HEK293 (cell line): ENCODE measurements at regions not wholly inside any gene's neighbourhood (a gene's known extent, or its start where the extent isn't known, plus 50 kb on each side); places are given as distances from the start of the nearest gene placed in this dataset.

Experiments
- CTCF ChIA-PET: fragments of 350-600 bp; formaldehyde crosslinking; extraction: SDS; loops from one replicate; lab custom pipeline; 2021; ENCODE audit warnings: antibody characterized with exemption; lab: Yijun Ruan, JAX
- POLR2A ChIA-PET: fragments of 300-600 bp; formaldehyde crosslinking; extraction: SDS; loops from one replicate; lab custom pipeline; 2020; ENCODE audit warnings: antibody characterized with exemption, inconsistent platforms; lab: Yijun Ruan, JAX
- H3K27ac ChIP-seq: fragments of 200-500 bp; sonication (Bioruptor generic); 2 replicates; pipeline ENCODE4 v1.5.1; 2014; ENCODE audit warnings: low read depth, low read length, control low read depth, inconsistent platforms; ENCODE audit errors: extremely low read depth
- H3K36me3 ChIP-seq, 2 experiments: fragments of 200-500 bp in 1 of 2; sonication (Bioruptor generic) in 1 of 2; 1 replicate in 1 of 2; 2 replicates in 1 of 2; pipeline ENCODE4 v1.5.1; 2014 to 2017; ENCODE audit warnings: inconsistent platforms in 2 of 2, low read length in 2 of 2; ENCODE audit not compliant: control insufficient read depth in 2 of 2, insufficient read depth in 1 of 2
- H3K4me1 ChIP-seq: fragments of 200-500 bp; sonication (Bioruptor generic); 2 replicates; pipeline ENCODE4 v1.5.1; 2014; ENCODE audit warnings: mild to moderate bottlenecking, low read length, inconsistent platforms; ENCODE audit not compliant: control insufficient read depth, insufficient read depth
- H3K4me3 ChIP-seq: 2 replicates; pipeline ENCODE4 v1.5.1; 2011; ENCODE audit warnings: low read depth, mild to moderate bottlenecking, control low read depth, low read length, moderate library complexity
- H3K9me3 ChIP-seq: fragments of 200-500 bp; sonication (Bioruptor generic); 2 replicates; pipeline ENCODE4 v1.5.1; 2014; ENCODE audit warnings: low read depth, low read length, inconsistent platforms; ENCODE audit not compliant: control insufficient read depth, insufficient read depth
- AEBP2 ChIP-seq: fragments of 450-650 bp; formaldehyde crosslinking; IDR thresholded peaks from 2 replicates; pipeline ENCODE4 v1.5.1; 2016; ENCODE audit warnings: missing biosample characterization, missing genetic modification characterization, borderline replicate concordance
- ZBTB1 ChIP-seq: fragments of 450-650 bp; formaldehyde crosslinking; IDR thresholded peaks from 2 replicates; pipeline ENCODE4 v1.5.1; 2016; ENCODE audit warnings: missing biosample characterization, missing genetic modification characterization
- ZBTB20 ChIP-seq: fragments of 450-650 bp; formaldehyde crosslinking; IDR thresholded peaks from 2 replicates; pipeline ENCODE4 v1.5.1; 2016; ENCODE audit warnings: missing biosample characterization, missing genetic modification characterization
- ZBTB8A ChIP-seq: fragments of 450-650 bp; formaldehyde crosslinking; IDR thresholded peaks from 2 replicates; pipeline ENCODE4 v1.5.1; 2016; ENCODE audit warnings: missing biosample characterization, missing genetic modification characterization
- ZFP69B ChIP-seq: fragments of 450-650 bp; formaldehyde crosslinking; IDR thresholded peaks from 2 replicates; pipeline ENCODE4 v1.5.1; 2016; ENCODE audit warnings: missing biosample characterization, missing genetic modification characterization
- ZNF10 ChIP-seq: fragments of 450-650 bp; formaldehyde crosslinking; IDR thresholded peaks from 2 replicates; pipeline ENCODE4 v1.5.1; 2017; ENCODE audit warnings: missing biosample characterization, missing genetic modification characterization
- ZNF133 ChIP-seq: fragments of 450-650 bp; formaldehyde crosslinking; IDR thresholded peaks from 2 replicates; pipeline ENCODE4 v1.5.1; 2016; ENCODE audit warnings: missing biosample characterization, missing genetic modification characterization
- ZNF157 ChIP-seq: fragments of 450-650 bp; formaldehyde crosslinking; IDR thresholded peaks from 2 replicates; pipeline ENCODE4 v1.5.1; 2016; ENCODE audit warnings: missing biosample characterization, missing genetic modification characterization
- ZNF175 ChIP-seq: fragments of 450-650 bp; formaldehyde crosslinking; IDR thresholded peaks from 2 replicates; pipeline ENCODE4 v1.5.1; 2016; ENCODE audit warnings: missing biosample characterization, missing genetic modification characterization
- ZNF214 ChIP-seq: fragments of 450-650 bp; formaldehyde crosslinking; IDR thresholded peaks from 2 replicates; pipeline ENCODE4 v1.5.1; 2017; ENCODE audit warnings: missing biosample characterization, mild to moderate bottlenecking, missing genetic modification characterization, borderline replicate concordance
- ZNF223 ChIP-seq: fragments of 450-650 bp; formaldehyde crosslinking; IDR thresholded peaks from 2 replicates; pipeline ENCODE4 v1.5.1; 2016; ENCODE audit warnings: missing biosample characterization, missing genetic modification characterization
- ZNF24 ChIP-seq: fragments of 450-650 bp; formaldehyde crosslinking; IDR thresholded peaks from 2 replicates; pipeline ENCODE4 v1.5.1; 2016; ENCODE audit warnings: missing biosample characterization, missing genetic modification characterization
- ZNF248 ChIP-seq: fragments of 450-650 bp; formaldehyde crosslinking; IDR thresholded peaks from 2 replicates; pipeline ENCODE4 v1.5.1; 2017; ENCODE audit warnings: missing biosample characterization, missing genetic modification characterization
- ZNF266 ChIP-seq: fragments of 450-650 bp; formaldehyde crosslinking; IDR thresholded peaks from 2 replicates; pipeline ENCODE4 v1.5.1; 2016; ENCODE audit warnings: missing biosample characterization, missing genetic modification characterization, low read depth
- ZNF274 ChIP-seq, 2 experiments: fragments of 200-500 bp in 1 of 2; fragments of 450-650 bp in 1 of 2; sonication (Bioruptor generic) in 1 of 2; formaldehyde crosslinking in 1 of 2; IDR thresholded peaks; 2 replicates each; pipeline versions ENCODE4 v1.5.1 to v1.6.1; 2014 to 2016; ENCODE audit warnings: borderline replicate concordance in 1 of 2, inconsistent platforms in 1 of 2, low read length in 1 of 2, missing biosample characterization in 1 of 2, missing genetic modification characterization in 1 of 2
- ZNF302 ChIP-seq: fragments of 450-650 bp; formaldehyde crosslinking; IDR thresholded peaks from 2 replicates; pipeline ENCODE4 v1.5.1; 2016; ENCODE audit warnings: missing biosample characterization, missing genetic modification characterization, low read depth
- ZNF354C ChIP-seq: fragments of 450-650 bp; formaldehyde crosslinking; IDR thresholded peaks from 2 replicates; pipeline ENCODE4 v1.5.1; 2016; ENCODE audit warnings: missing biosample characterization, missing genetic modification characterization, low read depth, borderline replicate concordance
- ZNF391 ChIP-seq: fragments of 450-650 bp; formaldehyde crosslinking; IDR thresholded peaks from 2 replicates; pipeline ENCODE4 v1.5.1; 2016; ENCODE audit warnings: low read depth, missing biosample characterization, missing genetic modification characterization, borderline replicate concordance
- ZNF449 ChIP-seq: fragments of 450-650 bp; formaldehyde crosslinking; IDR thresholded peaks from 2 replicates; pipeline ENCODE4 v1.5.1; 2017; ENCODE audit warnings: missing biosample characterization, mild to moderate bottlenecking, missing genetic modification characterization, moderate library complexity
- ZNF473 ChIP-seq: fragments of 450-650 bp; formaldehyde crosslinking; IDR thresholded peaks from 2 replicates; pipeline ENCODE4 v1.5.1; 2017; ENCODE audit warnings: missing biosample characterization, missing genetic modification characterization
- ZNF510 ChIP-seq: fragments of 450-650 bp; formaldehyde crosslinking; IDR thresholded peaks from 2 replicates; pipeline ENCODE4 v1.5.1; 2018; ENCODE audit warnings: mild to moderate bottlenecking, missing genetic modification characterization, missing biosample characterization; ENCODE audit not compliant: insufficient replicate concordance
- ZNF513 ChIP-seq: fragments of 450-650 bp; IDR thresholded peaks from 2 replicates; pipeline ENCODE4 v1.5.1; 2018; ENCODE audit warnings: missing biosample characterization, missing genetic modification characterization
- ZNF560 ChIP-seq: fragments of 450-650 bp; formaldehyde crosslinking; IDR thresholded peaks from 2 replicates; pipeline ENCODE4 v1.5.1; 2017; ENCODE audit warnings: missing biosample characterization, missing genetic modification characterization, borderline replicate concordance
- ZNF776 ChIP-seq: fragments of 450-650 bp; formaldehyde crosslinking; IDR thresholded peaks from 2 replicates; pipeline ENCODE4 v1.5.0; 2017; ENCODE audit warnings: missing biosample characterization, missing genetic modification characterization, borderline replicate concordance
- TF ChIP-seq, protein P1 (sequence below): fragments of 450-650 bp; formaldehyde crosslinking; optimal IDR thresholded peaks from 2 replicates; pipeline ENCODE3; 2016; ENCODE audit warnings: missing biosample characterization, mild to moderate bottlenecking, missing genetic modification characterization
- TF ChIP-seq, protein P2 (sequence below): fragments of 450-650 bp; formaldehyde crosslinking; IDR thresholded peaks from 2 replicates; pipeline ENCODE4 v1.5.1; 2016; ENCODE audit warnings: missing biosample characterization, missing genetic modification characterization
- TF ChIP-seq, protein P3 (sequence below): fragments of 450-650 bp; formaldehyde crosslinking; IDR thresholded peaks from 2 replicates; pipeline ENCODE4 v1.5.1; 2016; ENCODE audit warnings: missing biosample characterization, missing genetic modification characterization

DNA sequence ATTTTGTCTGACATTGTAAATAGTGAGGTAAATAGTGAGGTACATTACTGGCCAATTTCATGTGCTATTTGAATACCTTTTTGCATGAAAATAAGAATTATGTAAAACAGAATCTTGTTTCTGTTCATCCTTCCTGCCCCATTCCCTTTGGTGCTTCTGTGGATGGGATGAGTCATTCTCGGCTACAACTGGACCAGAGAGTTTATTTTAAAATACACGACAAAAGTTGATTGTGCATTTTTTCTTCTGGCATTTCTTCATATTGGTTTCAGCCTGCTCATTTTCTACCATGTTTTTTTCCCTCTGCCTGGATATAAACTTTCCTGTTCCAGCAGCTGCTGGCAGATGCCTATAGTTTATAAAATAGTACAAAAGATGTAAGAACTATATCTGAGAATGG is 107.5 kb downstream of the CYSLTR2 start:
- ChIA-PET CTCF (no interaction called here), POLR2A (no interaction called here)
- no peaks in the 10 kb centered on the region for H3K36me3 ChIP-seq
- H3K4me3 ChIP-seq: no peak overlapping the region
- no peaks in the 10 kb centered on the region for H3K9me3 ChIP-seq
- H3K4me1 ChIP-seq: no peaks in the 10 kb centered on the region
- no peak for TF ChIP-seq ZNF560 (tag by site-specific recombination)
- no peak for TF ChIP-seq ZNF302
- TF ChIP-seq ZNF274 (IDR thresholded peaks at IDR 0.05; ENCODE audit: low read length): no peak
- no peak for TF ChIP-seq ZNF274 (tag by site-specific recombination; IDR thresholded peaks at IDR 0.05; ENCODE audit: borderline replicate concordance)
- no peak for TF ChIP-seq ZNF175 (tag by site-specific recombination)
- no peak for TF ChIP-seq ZNF266
- TF ChIP-seq ZNF10: no peak
- TF ChIP-seq ZNF473 (tag by site-specific recombination): no peak
- TF ChIP-seq, protein P1, sequence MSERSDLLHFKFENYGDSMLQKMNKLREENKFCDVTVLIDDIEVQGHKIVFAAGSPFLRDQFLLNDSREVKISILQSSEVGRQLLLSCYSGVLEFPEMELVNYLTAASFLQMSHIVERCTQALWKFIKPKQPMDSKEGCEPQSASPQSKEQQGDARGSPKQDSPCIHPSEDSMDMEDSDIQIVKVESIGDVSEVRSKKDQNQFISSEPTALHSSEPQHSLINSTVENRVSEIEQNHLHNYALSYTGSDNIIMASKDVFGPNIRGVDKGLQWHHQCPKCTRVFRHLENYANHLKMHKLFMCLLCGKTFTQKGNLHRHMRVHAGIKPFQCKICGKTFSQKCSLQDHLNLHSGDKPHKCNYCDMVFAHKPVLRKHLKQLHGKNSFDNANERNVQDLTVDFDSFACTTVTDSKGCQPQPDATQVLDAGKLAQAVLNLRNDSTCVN (tag by site-specific recombination): no peak
- TF ChIP-seq ZBTB20 (tag by site-specific recombination): no peak
- TF ChIP-seq ZFP69B: no peak
- TF ChIP-seq ZNF513 (tag by site-specific recombination): no peak
- no peak for TF ChIP-seq ZNF157 (tag by site-specific recombination)
- no peak for TF ChIP-seq ZNF24 (tag by site-specific recombination)
- TF ChIP-seq ZNF510 (tag by site-specific recombination): no peak
- no peak overlapping the region for H3K27ac ChIP-seq

DNA sequence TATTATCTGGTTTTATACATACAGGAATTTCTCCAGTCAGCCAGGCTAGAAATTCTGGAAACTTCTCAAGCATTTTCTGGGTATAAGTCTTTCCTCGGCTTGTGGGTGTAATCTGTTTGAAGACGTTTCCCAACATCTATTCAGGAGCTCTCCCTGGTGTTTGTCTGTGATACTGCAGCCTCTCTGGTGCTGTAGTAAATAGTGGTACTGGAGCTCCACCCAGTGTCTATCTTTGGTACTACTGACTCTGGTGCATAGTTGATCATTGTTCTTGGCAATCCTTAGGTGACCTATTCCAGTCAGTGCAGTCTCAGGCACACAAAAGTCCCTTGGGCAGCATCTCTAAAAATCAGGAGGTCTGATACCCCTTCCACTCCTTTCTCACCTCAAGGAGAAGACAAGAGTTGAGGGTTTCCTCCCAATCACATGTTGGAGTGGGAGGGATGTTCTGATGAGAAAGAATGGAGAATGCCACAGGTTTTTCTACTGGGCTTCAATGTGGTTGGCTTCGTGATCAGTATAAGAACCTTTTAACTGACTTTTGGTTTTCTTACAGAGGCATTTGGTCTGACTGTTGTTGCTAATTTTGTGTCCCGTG is 115.5 kb downstream of the CYSLTR2 start:
- no peaks in the 10 kb centered on the region for H3K4me1 ChIP-seq
- ChIA-PET CTCF (interaction anchor here (0.6 to 8.8 kb wide), 15 partner anchors 13 to 1875 kb away, joined by 3 to 80 read pairs (median 3); no protein-coding TSS in a partner anchor), POLR2A (no interaction called here)
- H3K27ac ChIP-seq: no peak overlapping the region
- H3K36me3 ChIP-seq: no peaks in the 10 kb centered on the region
- H3K4me3 ChIP-seq: no peak overlapping the region
- no peaks in the 10 kb centered on the region for H3K9me3 ChIP-seq
- TF ChIP-seq ZNF248 (tag by site-specific recombination): no peak
- TF ChIP-seq, protein P2, sequence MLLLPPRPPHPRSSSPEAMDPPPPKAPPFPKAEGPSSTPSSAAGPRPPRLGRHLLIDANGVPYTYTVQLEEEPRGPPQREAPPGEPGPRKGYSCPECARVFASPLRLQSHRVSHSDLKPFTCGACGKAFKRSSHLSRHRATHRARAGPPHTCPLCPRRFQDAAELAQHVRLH: no peak
- TF ChIP-seq, protein P3, sequence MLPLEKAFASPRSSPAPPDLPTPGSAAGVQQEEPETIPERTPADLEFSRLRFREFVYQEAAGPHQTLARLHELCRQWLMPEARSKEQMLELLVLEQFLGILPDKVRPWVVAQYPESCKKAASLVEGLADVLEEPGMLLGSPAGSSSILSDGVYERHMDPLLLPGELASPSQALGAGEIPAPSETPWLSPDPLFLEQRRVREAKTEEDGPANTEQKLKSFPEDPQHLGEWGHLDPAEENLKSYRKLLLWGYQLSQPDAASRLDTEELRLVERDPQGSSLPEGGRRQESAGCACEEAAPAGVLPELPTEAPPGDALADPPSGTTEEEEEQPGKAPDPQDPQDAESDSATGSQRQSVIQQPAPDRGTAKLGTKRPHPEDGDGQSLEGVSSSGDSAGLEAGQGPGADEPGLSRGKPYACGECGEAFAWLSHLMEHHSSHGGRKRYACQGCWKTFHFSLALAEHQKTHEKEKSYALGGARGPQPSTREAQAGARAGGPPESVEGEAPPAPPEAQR (tag by site-specific recombination): no peak
- no peak for TF ChIP-seq ZBTB8A (tag by site-specific recombination)
- no peak for TF ChIP-seq ZNF133
- no peak for TF ChIP-seq ZBTB1
- no peak for TF ChIP-seq ZNF449 (tag by site-specific recombination)
- TF ChIP-seq ZNF391 (tag by site-specific recombination): no peak
- TF ChIP-seq ZNF24 (tag by site-specific recombination): no peak
- TF ChIP-seq AEBP2: no peak
- TF ChIP-seq ZNF223 (tag by site-specific recombination): no peak
- no peak for TF ChIP-seq ZNF354C (tag by site-specific recombination)
- TF ChIP-seq ZNF776 (tag by site-specific recombination): no peak
- TF ChIP-seq ZNF214: no peak
